HepG2 (cell line): ENCODE measurements at regions not wholly inside any gene's neighbourhood (a gene's known extent, or its start where the extent isn't known, plus 50 kb on each side); places are given as distances from the start of the nearest gene placed in this dataset.

Experiments used
- CBX2 ChIP-seq, 2 experiments: fragments of 200-600 bp in 1 of 2; sonication (generic); formaldehyde crosslinking in 1 of 2; IDR thresholded peaks; 2 replicates each; pipeline versions ENCODE4 v1.7.0 to v1.8.1; 2018 to 2022; ENCODE audit warnings: low read depth in 2 of 2, low read length in 1 of 2, mild to moderate bottlenecking in 1 of 2, missing genetic modification reagents in 1 of 2
- GATAD1 ChIP-seq: IDR thresholded peaks from 2 replicates; pipeline ENCODE4 v1.6.1; 2016; ENCODE audit warnings: missing genetic modification reagents, missing compliant biosample characterization
- KDM3A ChIP-seq: IDR thresholded peaks from 2 replicates; pipeline ENCODE4 v1.6.1; 2018; ENCODE audit warnings: low read depth, missing compliant biosample characterization
- ZFP36 ChIP-seq: fragments of 150-350 bp; IDR thresholded peaks from 2 replicates; pipeline ENCODE4 v1.6.1; 2018; ENCODE audit warnings: borderline replicate concordance, low read length, low read depth; ENCODE audit not compliant: partially characterized antibody
- ZNF564 ChIP-seq: sonication (generic); formaldehyde crosslinking; IDR thresholded peaks from 2 replicates; pipeline ENCODE4 v1.8.1; 2023; ENCODE audit warnings: mild to moderate bottlenecking, missing genetic modification reagents

GRCh38 chr6:134103006-134103405 is 50.6 kb upstream of the SLC2A12 start (continued):
- TF ChIP-seq ZFP36 (no peak), CBX2 (IDR thresholded peaks at IDR 0.05; ENCODE audit: low read depth, low read length) (no peak), CBX2 (CRISPR knock-in tag; IDR thresholded peaks at IDR 0.05; ENCODE audit: low read depth) (no peak), GATAD1 (CRISPR knock-in tag) (no peak), ZNF564 (CRISPR knock-in tag) (no peak), KDM3A (CRISPR knock-in tag) (no peak)
